GM19467 (cell line): ENCODE measurements at regions not wholly inside any gene's neighbourhood (a gene's known extent, or its start where the extent isn't known, plus 50 kb on each side); places are given as distances from the start of the nearest gene placed in this dataset.

ENCODE experiments used
- ATAC-seq: cut with Tn5 transposase; IDR thresholded peaks from one replicate; pipeline ENCODE4 v1.9.1; 2021; ENCODE audit warnings: mild to moderate bottlenecking, moderate library complexity; ENCODE audit not compliant: unreplicated experiment

DNA sequence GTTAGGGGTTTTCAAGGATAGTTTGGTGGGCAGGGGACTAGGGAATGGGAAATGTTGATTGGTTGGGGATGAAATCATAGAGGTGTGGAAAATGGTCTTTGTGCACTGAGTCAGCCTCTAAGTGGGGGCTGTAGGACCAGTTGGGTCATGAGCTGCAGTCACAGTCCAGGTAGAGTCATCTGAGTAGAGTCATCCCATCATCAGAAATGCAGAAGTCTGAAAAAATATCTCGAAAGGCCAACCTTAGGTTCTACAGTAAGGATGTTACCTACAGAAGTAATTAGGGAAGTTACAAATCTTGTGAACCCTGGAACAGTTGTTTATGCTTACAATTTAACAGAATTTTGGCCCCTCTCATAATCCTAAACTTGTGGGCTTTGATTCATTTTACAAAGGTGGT is 63.4 kb upstream of the AP1S2 start:
- no peak for ATAC-seq

DNA sequence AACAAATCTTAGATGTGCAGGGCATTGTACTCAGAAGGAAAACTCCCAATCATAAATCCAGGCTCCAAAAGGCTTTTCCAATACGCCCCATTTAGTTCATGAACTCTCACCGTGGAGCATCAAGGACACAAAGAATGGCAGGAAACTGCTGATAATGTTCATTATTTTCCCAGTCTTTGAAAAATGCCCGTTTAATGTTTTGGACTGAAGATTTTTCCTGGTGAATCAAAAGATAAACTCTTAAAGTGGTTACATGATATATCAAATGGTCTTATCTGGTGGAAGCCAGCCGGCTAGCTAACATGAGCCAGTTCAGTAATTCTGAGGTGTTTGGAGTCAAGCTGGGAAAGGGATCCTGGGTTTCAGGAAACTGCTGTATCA is 62.1 kb upstream of the AP1S2 start:
- ATAC-seq: no peak

GRCh38 chrX:15915959-15916703 is 61.5 kb upstream of the AP1S2 start:
- ATAC-seq: no peak

DNA sequence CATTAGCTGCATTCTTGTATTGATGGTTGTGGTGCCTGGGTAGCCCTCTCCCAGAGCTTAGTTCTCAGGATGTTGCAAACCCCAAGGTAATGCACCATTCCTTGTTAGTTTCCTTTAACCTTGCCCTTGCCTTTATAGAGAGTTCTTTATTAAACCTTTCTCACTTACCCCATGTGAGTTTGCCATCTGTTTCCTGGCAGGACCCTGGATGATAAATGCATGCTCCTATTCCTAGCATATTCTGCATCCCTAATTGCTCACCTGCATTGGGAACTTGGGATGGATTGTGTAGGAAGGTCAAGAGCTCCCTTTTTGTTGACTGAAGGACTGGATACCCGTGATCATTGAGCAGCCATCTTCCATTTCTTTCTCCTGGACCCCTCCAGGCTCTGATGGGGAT is 59.9 kb upstream of the AP1S2 start:
- no peak for ATAC-seq

DNA sequence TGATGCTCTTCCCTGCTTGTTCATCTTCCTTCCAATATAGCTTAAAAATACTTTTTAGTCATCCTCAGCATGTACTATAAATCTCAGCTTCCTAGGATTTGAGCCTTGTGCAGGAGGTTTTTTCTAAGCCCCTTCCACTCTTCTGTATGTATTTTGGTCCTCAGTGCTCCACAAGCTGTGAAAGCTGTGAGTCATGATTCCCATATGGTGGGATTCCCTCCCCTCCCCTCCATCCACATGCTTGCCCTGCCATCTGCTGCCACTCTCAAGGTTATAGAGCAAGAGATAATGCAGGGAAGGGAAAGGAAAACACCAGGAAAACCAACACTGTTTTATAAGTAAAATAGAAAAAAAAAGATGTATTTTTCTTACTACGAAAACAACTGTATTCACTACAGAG is 58.5 kb upstream of the AP1S2 start:
- no peak for ATAC-seq

- no peak for ATAC-seq
Measured at GRCh38 chrX:15911734-15912550, 57.3 kb upstream of the AP1S2 start.

DNA sequence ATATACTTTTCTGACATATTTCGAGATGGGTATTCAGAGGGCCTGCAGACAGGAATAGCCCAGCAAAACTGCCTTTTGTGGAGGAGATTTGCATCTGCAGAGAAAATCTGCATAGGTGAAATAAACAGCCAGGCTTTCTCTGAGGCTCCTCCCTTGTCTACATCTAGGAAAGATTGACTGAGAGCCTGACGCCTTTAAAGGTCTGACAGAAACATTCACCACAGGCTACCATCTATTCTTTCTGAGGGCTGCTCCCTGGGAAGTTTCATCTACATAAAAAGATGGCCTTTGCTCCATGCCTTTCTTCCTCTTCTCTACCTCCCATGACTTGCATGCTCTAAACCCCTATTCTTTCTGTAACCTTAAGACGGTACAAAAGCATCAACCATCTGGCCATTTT is 55.0 kb upstream of the AP1S2 start:
- no peak for ATAC-seq

DNA sequence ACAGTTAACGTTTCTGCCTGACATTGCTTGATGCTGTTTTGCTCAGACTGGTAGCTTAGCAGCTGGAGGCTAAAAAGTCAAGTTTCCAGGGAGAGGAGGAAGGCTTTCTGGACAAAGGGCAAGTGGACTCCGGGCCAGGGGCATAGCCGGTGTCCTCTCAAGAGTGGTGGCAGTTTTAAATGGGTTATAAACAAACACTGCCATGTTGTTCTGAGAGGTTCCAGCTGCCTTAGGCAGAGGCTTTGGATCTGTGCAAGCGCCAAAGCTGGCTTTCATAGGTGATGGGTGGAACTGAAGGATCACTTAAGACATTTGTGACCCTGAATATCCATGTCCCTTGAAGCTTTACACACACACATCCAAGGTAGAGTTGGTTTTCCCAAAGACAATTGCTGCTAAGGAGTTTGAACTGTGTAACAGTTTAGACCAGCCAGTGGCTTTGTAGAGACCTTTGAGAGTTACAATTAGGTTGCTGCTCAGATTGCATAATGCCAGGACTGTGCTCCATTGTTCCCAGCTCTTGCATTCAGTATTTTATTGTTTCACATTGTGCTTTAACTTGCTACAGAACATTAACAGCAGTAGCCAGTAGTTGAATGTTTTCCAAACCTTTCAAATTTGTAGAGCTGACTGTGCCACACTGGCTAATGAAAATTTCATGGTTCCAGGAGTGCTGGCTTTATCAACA is 54.1 kb upstream of the AP1S2 start:
- ATAC-seq: no peak

- ATAC-seq: no peak
Measured at GRCh38 chrX:15906041-15906943, 51.7 kb upstream of the AP1S2 start.
